Esophagus squamous epithelium (tissue), 5 donors: ENCODE measurements at regions not wholly inside any gene's neighbourhood (a gene's known extent, or its start where the extent isn't known, plus 50 kb on each side); places are given as distances from the start of the nearest gene placed in this dataset.

Experiments
- DNase-seq: peaks from one replicate; lab custom pipeline; 2025; lab: John Stamatoyannopoulos, UW
- H3K27ac ChIP-seq, 4 donors: fragments of 200-600 bp; sonication (generic); one replicate each; pipeline ENCODE4 v1.5.1; 2016 to 2019; ENCODE audit warnings: mild to moderate bottlenecking in 1 of 4
- H3K27me3 ChIP-seq, 4 donors: fragments of 200-600 bp; sonication (generic); 1 replicate in 3 of 4; 2 replicates in 1 of 4; pipeline versions ENCODE4 v1.5.1 to v1.6.0; 2017 to 2021; ENCODE audit warnings: antibody characterized with exemption in 1 of 4
- H3K36me3 ChIP-seq, 3 donors: fragments of 200-600 bp; sonication (generic); one replicate each; pipeline ENCODE4 v1.5.1; 2016 to 2019
- H3K4me1 ChIP-seq, 3 donors: fragments of 200-600 bp; sonication (generic); one replicate each; pipeline ENCODE4 v1.5.1; 2017 to 2019
- H3K4me3 ChIP-seq, 4 donors: fragments of 200-600 bp; sonication (generic); 1 replicate in 3 of 4; 2 replicates in 1 of 4; pipeline ENCODE4 v1.5.1; 2016 to 2019; ENCODE audit warnings: mild to moderate bottlenecking in 2 of 4, moderate library complexity in 1 of 4
- H3K9me3 ChIP-seq, 3 donors: fragments of 200-600 bp; sonication (generic); one replicate each; pipeline ENCODE4 v1.5.1; 2016 to 2019
- CTCF ChIP-seq, 6 experiments: fragments of 450-650 bp in 4 of 6; fragments of 200-600 bp in 2 of 6; sonication (generic) in 2 of 6; IDR thresholded peaks; one replicate each; pipeline ENCODE4 v1.5.1; 2016 to 2019; ENCODE audit warnings: antibody characterized with exemption in 6 of 6, mild to moderate bottlenecking in 4 of 6, moderate library complexity in 4 of 6
- POLR2A ChIP-seq, 4 donors: fragments of 450-650 bp; IDR thresholded peaks; one replicate each; pipeline ENCODE4 v1.6.1; 2017; ENCODE audit warnings: antibody characterized with exemption in 4 of 4, mild to moderate bottlenecking in 4 of 4, moderate library complexity in 3 of 4
- WGBS, 2 donors: methylation state at CpG; one replicate each; pipeline ENCODE4 v1.1.5; 2018; 5-methylcytosine and 5-hydroxymethylcytosine counted together
- intact Hi-C: fragments of 100-400 bp; cut with DNase I; formaldehyde crosslinking; loops from one replicate; pipeline ENCODE4 v1.15.0; 2022
- donor health status: DM: yes; HTN: yes; CAD: no.

GRCh38 chr10:106296750-106297392, 867.6 kb downstream of the SORCS1 start:
- TF ChIP-seq POLR2A (IDR thresholded peaks at IDR 0.05) (no peak), CTCF (IDR thresholded peaks at IDR 0.05) (no peak)
- Histone ChIP-seq H3K4me3 (no peak overlapping the region), H3K4me1 (no peaks in the 10 kb centered on the region), H3K27me3 (no peaks in the 10 kb centered on the region), H3K9me3 (no peaks in the 10 kb centered on the region), H3K36me3 (no peaks in the 10 kb centered on the region), H3K27ac (no peak overlapping the region)
- no peak for DNase-seq
- intact Hi-C loops, result no loop called here
- 61 to 63% methylated on average over 3 of the region's 3 CpGs for WGBS, 2 donors

GRCh38 chr10:106284802-106285587, 879.5 kb downstream of the SORCS1 start:
- no peaks in the 10 kb centered on the region for H3K27me3 ChIP-seq
- TF ChIP-seq POLR2A (IDR thresholded peaks at IDR 0.05) (no peak), CTCF (IDR thresholded peaks at IDR 0.05) (no peak)
- WGBS, 2 donors, result 60 to 75% methylated on average over 4 of the region's 4 CpGs
- intact Hi-C loops, result no loop called here
- no peak overlapping the region for H3K27ac ChIP-seq
- H3K4me3 ChIP-seq, result no peak overlapping the region
- no peaks in the 10 kb centered on the region for H3K4me1 ChIP-seq
- DNase-seq, result no peak
- no peaks in the 10 kb centered on the region for H3K36me3 ChIP-seq
- no peaks in the 10 kb centered on the region for H3K9me3 ChIP-seq

- H3K4me1 ChIP-seq, result no peaks in the 10 kb centered on the region
- H3K36me3 ChIP-seq, result no peaks in the 10 kb centered on the region
- no peaks in the 10 kb centered on the region for H3K9me3 ChIP-seq
- no peak overlapping the region for H3K27ac ChIP-seq
- H3K4me3 ChIP-seq, result no peak overlapping the region
- intact Hi-C loops, result no loop called here
- no peak for DNase-seq
- no peaks in the 10 kb centered on the region for H3K27me3 ChIP-seq
- 66 to 68% methylated on average over 5 to 7 of the region's 7 CpGs for WGBS, 2 donors
- no peak for TF ChIP-seq CTCF (IDR thresholded peaks at IDR 0.05)
- TF ChIP-seq POLR2A (IDR thresholded peaks at IDR 0.05), result no peak
Measured at GRCh38 chr10:106280896-106281460, 883.5 kb downstream of the SORCS1 start.

- TF ChIP-seq CTCF (IDR thresholded peaks at IDR 0.05) (no peak), POLR2A (IDR thresholded peaks at IDR 0.05) (no peak)
- WGBS, 2 donors, result 35 to 68% methylated on average over 1 of the region's 1 CpG
- intact Hi-C loops, result no loop called here
- Histone ChIP-seq H3K27me3 (no peaks in the 10 kb centered on the region), H3K36me3 (no peaks in the 10 kb centered on the region), H3K4me3 (no peak overlapping the region), H3K4me1 (no peaks in the 10 kb centered on the region), H3K9me3 (no peaks in the 10 kb centered on the region), H3K27ac (no peak overlapping the region)
- no peak for DNase-seq
Measured at GRCh38 chr10:106278383-106278782, 886.1 kb downstream of the SORCS1 start.

GRCh38 chr10:106271237-106271636, 893.3 kb downstream of the SORCS1 start:
- intact Hi-C loops, result no loop called here
- WGBS, 2 donors, result 54 to 73% methylated on average over 3 of the region's 3 CpGs
- Histone ChIP-seq H3K27ac (no peak overlapping the region), H3K4me1 (no peaks in the 10 kb centered on the region), H3K9me3 (no peaks in the 10 kb centered on the region), H3K36me3 (no peaks in the 10 kb centered on the region), H3K27me3 (no peaks in the 10 kb centered on the region), H3K4me3 (no peak overlapping the region)
- DNase-seq, result no peak
- TF ChIP-seq CTCF (IDR thresholded peaks at IDR 0.05), result no peak
- no peak for TF ChIP-seq POLR2A (IDR thresholded peaks at IDR 0.05)
